ENCODE measurements at regions not wholly inside any gene's neighbourhood (a gene's known extent, or its start where the extent isn't known, plus 50 kb on each side); places are given as distances from the start of the nearest gene placed in this dataset.
A peak's percentile ranks its signal among the peaks of the same experiment; 100 is the strongest.

- TF ChIP-seq ZNF407 (CRISPR knock-in tag; IDR thresholded peaks at IDR 0.05; ENCODE audit: not compliant biosample characterization) (no peak), ARID2 (CRISPR knock-in tag; IDR thresholded peaks at IDR 0.05; ENCODE audit: borderline replicate concordance) (no peak), HDAC2 (CRISPR knock-in tag; IDR thresholded peaks at IDR 0.05) (peak; percentile 83), SIN3A (IDR thresholded peaks at IDR 0.05; ENCODE audit: borderline replicate concordance, low read depth, low read length) (no peak), ATF1 (CRISPR knock-in tag; IDR thresholded peaks at IDR 0.05) (0 out of 2 replicates have a peak, but pooled peaks have one; percentile 19), TBP (CRISPR knock-in tag; IDR thresholded peaks at IDR 0.05) (no peak), TEF (CRISPR knock-in tag; IDR thresholded peaks at IDR 0.05) (no peak), FOSL1 (CRISPR knock-in tag; IDR thresholded peaks at IDR 0.05; ENCODE audit: borderline replicate concordance) (no peak), ZNF512 (CRISPR knock-in tag; IDR thresholded peaks at IDR 0.05) (no peak), KAT8 (CRISPR knock-in tag; IDR thresholded peaks at IDR 0.05) (0 out of 2 replicates have a peak, but pooled peaks have one; percentile 47), THYN1 (CRISPR knock-in tag; IDR thresholded peaks at IDR 0.05; ENCODE audit: borderline replicate concordance, low read depth) (no peak), ZNF362 (CRISPR knock-in tag; IDR thresholded peaks at IDR 0.05; ENCODE audit: borderline replicate concordance) (peak; percentile 98), JDP2 (CRISPR knock-in tag; IDR thresholded peaks at IDR 0.05; ENCODE audit: borderline replicate concordance) (no peak), EHMT2 (IDR thresholded peaks at IDR 0.05; ENCODE audit: borderline replicate concordance, low read depth, low read length) (peak; percentile 82; the same call in 1 of the 2 replicates), ADNP (CRISPR knock-in tag; IDR thresholded peaks at IDR 0.05) (no peak), ZSCAN22 (CRISPR knock-in tag; IDR thresholded peaks at IDR 0.05) (no peak), REL (CRISPR knock-in tag; conservative IDR thresholded peaks at IDR 0.05) (no peak), ZNF230 (CRISPR knock-in tag; IDR thresholded peaks at IDR 0.05) (no peak), SIX4 (CRISPR knock-in tag; IDR thresholded peaks at IDR 0.05) (no peak)
Measured at GRCh38 chr5:102138243-102138653, 157.8 kb downstream of the SLCO4C1 start (continued).
